Large intestine (tissue), 3 donors: ENCODE measurements at regions not wholly inside any gene's neighbourhood (a gene's known extent, or its start where the extent isn't known, plus 50 kb on each side); places are given as distances from the start of the nearest gene placed in this dataset.

Source experiments
- DNase-seq, 2 donors: peaks; one replicate each; pipeline versions ENCODE4 v3.0.0 to v3.0.0-alpha.2; 2013
- H3K27ac ChIP-seq: one replicate; pipeline ENCODE4 v1.5.1; 2013; ENCODE audit warnings: low read length
- H3K27me3 ChIP-seq: 2 replicates; pipeline ENCODE4 v1.6.1; 2013; ENCODE audit warnings: low read length; ENCODE audit not compliant: control insufficient read depth, insufficient read depth
- H3K36me3 ChIP-seq: 2 replicates; pipeline ENCODE4 v1.6.1; 2013; ENCODE audit warnings: low read length; ENCODE audit not compliant: control insufficient read depth, insufficient read depth
- H3K4me1 ChIP-seq: one replicate; pipeline ENCODE4 v1.6.1; 2013; ENCODE audit warnings: low read length; ENCODE audit not compliant: control insufficient read depth, insufficient read depth
- H3K4me3 ChIP-seq: one replicate; pipeline ENCODE4 v1.5.1; 2013; ENCODE audit warnings: low read length
- H3K9me3 ChIP-seq: one replicate; pipeline ENCODE4 v1.6.1; 2013; ENCODE audit warnings: mild to moderate bottlenecking, low read depth, low read length, moderate library complexity; ENCODE audit not compliant: control insufficient read depth
- WGBS: methylation state at CpG from one replicate; pipeline ENCODE4 v1.1.5; 2013; ENCODE audit warnings: low lambda C conversion rate; ENCODE audit not compliant: insufficient coverage; 5-methylcytosine and 5-hydroxymethylcytosine counted together

GRCh38 chr13:47463002-47463401 lies 538.1 kb downstream of the SUCLA2 start:
- no peaks in the 10 kb centered on the region for H3K36me3 ChIP-seq
- H3K27ac ChIP-seq: no peak overlapping the region
- DNase-seq: no peak
- H3K27me3 ChIP-seq: no peaks in the 10 kb centered on the region
- no peaks in the 10 kb centered on the region for H3K9me3 ChIP-seq
- no CpG with 5 or more reads among the region's 2 CpGs for WGBS
- no peaks in the 10 kb centered on the region for H3K4me1 ChIP-seq
- H3K4me3 ChIP-seq: no peak overlapping the region

GRCh38 chr13:47461816-47462215 lies 539.3 kb downstream of the SUCLA2 start:
- no peaks in the 10 kb centered on the region for H3K27me3 ChIP-seq
- no peak for DNase-seq
- no peaks in the 10 kb centered on the region for H3K4me1 ChIP-seq
- H3K36me3 ChIP-seq: no peaks in the 10 kb centered on the region
- H3K27ac ChIP-seq: no peak overlapping the region
- no peaks in the 10 kb centered on the region for H3K9me3 ChIP-seq
- WGBS: no CpG with 5 or more reads among the region's 1 CpG
- H3K4me3 ChIP-seq: no peak overlapping the region

DNA sequence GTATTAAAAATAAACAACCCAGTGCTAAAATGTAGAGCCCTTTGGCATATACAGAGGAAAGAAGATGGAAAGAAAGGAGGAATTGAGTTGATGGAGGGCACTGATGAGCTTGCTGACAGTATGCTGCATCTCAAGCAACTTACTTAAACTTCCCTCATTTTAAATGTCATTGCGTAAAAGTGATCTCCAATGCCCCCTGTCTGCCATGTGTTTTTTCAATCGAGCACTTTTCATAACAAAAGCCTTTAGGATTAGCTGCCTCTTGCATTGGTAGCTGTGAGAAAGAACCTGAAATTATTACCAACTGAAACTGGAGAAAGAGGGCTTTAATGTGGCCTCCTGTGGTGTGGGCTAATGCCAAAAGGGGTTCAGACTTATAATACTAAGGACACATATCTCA lies 541.6 kb downstream of the SUCLA2 start:
- Histone ChIP-seq H3K9me3 (no peaks in the 10 kb centered on the region), H3K27ac (no peak overlapping the region), H3K27me3 (no peaks in the 10 kb centered on the region), H3K4me1 (no peaks in the 10 kb centered on the region), H3K4me3 (no peak overlapping the region), H3K36me3 (no peaks in the 10 kb centered on the region)
- no peak for DNase-seq
- 0% methylated on average over 1 of the region's 2 CpGs for WGBS

GRCh38 chr13:47457626-47458025 lies 543.4 kb downstream of the SUCLA2 start:
- Histone ChIP-seq H3K4me3 (no peak overlapping the region), H3K36me3 (no peaks in the 10 kb centered on the region), H3K27me3 (no peaks in the 10 kb centered on the region), H3K9me3 (no peaks in the 10 kb centered on the region), H3K27ac (no peak overlapping the region), H3K4me1 (no peaks in the 10 kb centered on the region)
- no peak for DNase-seq

- Histone ChIP-seq H3K36me3 (no peaks in the 10 kb centered on the region), H3K27me3 (no peaks in the 10 kb centered on the region), H3K4me1 (no peaks in the 10 kb centered on the region), H3K4me3 (no peak overlapping the region), H3K27ac (no peak overlapping the region), H3K9me3 (no peaks in the 10 kb centered on the region)
- no peak for DNase-seq
Observed at GRCh38 chr13:47455626-47456025, 545.4 kb downstream of the SUCLA2 start.

GRCh38 chr13:47454986-47455385 lies 546.1 kb downstream of the SUCLA2 start:
- Histone ChIP-seq H3K4me3 (no peak overlapping the region), H3K27me3 (no peaks in the 10 kb centered on the region), H3K27ac (no peak overlapping the region), H3K9me3 (no peaks in the 10 kb centered on the region), H3K36me3 (no peaks in the 10 kb centered on the region), H3K4me1 (no peaks in the 10 kb centered on the region)
- 86% methylated on average over 2 of the region's 3 CpGs for WGBS
- DNase-seq: no peak

GRCh38 chr13:47437406-47437805 lies 540.6 kb upstream of the HTR2A start:
- Histone ChIP-seq H3K27me3 (no peaks in the 10 kb centered on the region), H3K36me3 (no peaks in the 10 kb centered on the region), H3K4me3 (no peak overlapping the region), H3K27ac (no peak overlapping the region), H3K4me1 (no peaks in the 10 kb centered on the region), H3K9me3 (no peaks in the 10 kb centered on the region)
- 89% methylated on average over 1 of the region's 2 CpGs for WGBS
- no peak for DNase-seq

DNA sequence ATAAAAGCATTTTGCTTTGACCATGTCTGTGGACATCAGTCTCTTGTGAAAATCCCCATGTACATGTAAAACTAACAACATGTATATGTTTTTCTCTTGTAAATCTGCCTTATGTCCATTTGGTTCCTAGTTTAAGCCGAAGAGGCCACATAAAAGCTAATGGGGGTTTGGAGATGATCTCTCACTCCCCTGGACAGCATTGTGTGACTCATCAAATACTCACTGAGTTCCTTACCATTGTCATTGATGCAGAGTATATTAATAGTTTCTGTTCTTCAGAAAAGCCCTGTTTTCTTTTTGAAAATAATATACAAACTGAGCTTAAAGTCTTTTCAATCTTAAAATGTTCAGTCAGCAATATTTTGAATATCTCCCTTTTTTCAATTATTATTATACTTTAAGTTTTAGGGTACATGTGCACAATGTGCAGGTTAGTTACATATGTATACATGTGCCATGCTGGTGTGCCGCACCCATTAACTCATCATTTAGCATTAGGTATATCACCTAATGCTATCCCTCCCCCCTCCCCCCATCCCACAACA lies 536.7 kb upstream of the HTR2A start:
- no peak for DNase-seq
- H3K4me1 ChIP-seq: no peaks in the 10 kb centered on the region
- no peaks in the 10 kb centered on the region for H3K36me3 ChIP-seq
- no peaks in the 10 kb centered on the region for H3K27me3 ChIP-seq
- H3K9me3 ChIP-seq: no peaks in the 10 kb centered on the region
- no peak overlapping the region for H3K27ac ChIP-seq
- no peak overlapping the region for H3K4me3 ChIP-seq
- WGBS: no CpG with 5 or more reads among the region's 2 CpGs

DNA sequence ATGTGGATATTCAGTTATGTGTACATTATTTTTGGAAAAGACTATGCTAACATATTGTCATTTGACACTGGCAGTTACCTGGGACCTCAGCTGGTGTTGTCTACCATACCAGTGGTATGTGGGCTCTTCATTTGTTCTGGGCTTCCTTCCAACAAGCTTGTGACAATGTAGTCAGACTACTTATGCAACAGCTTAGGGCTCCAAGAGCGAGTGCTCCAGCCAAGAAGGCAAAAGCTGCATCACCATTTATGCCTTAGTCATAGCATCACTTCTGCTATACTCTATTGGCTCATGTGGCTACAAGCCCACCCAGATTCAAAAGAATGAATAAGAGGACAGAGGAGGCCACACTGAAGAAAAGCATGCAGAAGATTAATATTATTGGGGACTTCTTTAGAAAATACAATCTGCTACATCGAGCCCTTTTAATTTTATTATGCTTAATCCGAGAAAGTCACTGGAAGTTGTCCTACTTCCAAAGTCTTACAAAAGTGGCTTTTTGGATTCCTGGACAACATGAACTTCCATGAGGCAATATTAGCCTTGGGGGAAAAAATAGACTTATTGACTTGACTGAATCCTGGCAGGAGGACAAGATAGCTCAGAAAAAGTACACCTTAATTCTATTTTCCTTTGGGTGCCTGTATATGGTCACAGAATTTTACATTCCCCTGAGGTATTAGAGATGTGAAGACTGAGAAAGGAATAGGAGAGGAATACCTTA lies 529.4 kb upstream of the HTR2A start:
- Histone ChIP-seq H3K27ac (no peak overlapping the region), H3K4me1 (no peaks in the 10 kb centered on the region), H3K27me3 (no peaks in the 10 kb centered on the region), H3K9me3 (no peaks in the 10 kb centered on the region), H3K4me3 (no peak overlapping the region), H3K36me3 (no peaks in the 10 kb centered on the region)
- WGBS: 95% methylated on average over 2 of the region's 3 CpGs
- DNase-seq: no peak

DNA sequence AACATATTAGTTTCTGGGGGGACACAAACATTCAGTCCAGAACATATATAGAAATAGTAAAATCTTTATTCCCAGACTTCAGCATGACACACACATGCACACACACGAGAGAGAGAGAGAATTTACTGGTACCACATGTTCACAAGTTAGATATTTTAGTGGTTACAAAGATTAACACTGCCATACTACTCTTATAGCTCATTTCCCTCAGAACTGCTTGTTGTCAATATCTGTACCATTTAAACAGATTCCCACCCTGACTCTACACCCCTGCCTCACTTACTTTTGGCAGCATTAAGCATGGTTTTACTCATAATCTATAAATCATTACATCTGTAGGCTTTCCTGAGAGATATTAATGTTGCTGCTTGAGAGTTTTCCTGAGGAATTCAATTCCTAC lies 524.7 kb upstream of the HTR2A start:
- Histone ChIP-seq H3K9me3 (no peaks in the 10 kb centered on the region), H3K4me3 (no peak overlapping the region), H3K27me3 (no peaks in the 10 kb centered on the region), H3K36me3 (no peaks in the 10 kb centered on the region), H3K4me1 (no peaks in the 10 kb centered on the region), H3K27ac (no peak overlapping the region)
- no CpG with 5 or more reads among the region's 1 CpG for WGBS
- no peak for DNase-seq

DNA sequence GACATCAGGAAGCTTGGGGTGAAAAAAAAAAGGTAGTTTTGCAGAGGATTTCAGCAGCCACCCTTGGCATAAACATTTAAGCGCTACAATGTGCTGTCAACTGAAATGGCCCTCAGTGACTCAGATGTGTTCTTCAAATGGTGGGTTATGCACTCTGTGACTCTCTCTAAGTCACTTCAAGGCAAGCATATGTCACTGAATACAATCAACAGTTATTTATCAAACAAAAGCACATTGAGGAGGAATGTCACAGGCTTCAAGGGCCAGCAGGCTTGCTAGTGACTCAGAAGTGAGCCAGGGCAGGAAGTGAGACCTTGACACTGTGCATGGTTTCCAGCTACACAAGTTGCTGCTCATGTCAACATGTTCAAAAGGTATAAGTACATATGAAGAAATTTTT lies 523.7 kb upstream of the HTR2A start:
- Histone ChIP-seq H3K9me3 (no peaks in the 10 kb centered on the region), H3K36me3 (no peaks in the 10 kb centered on the region), H3K4me3 (no peak overlapping the region), H3K27ac (no peak overlapping the region), H3K4me1 (no peaks in the 10 kb centered on the region), H3K27me3 (no peaks in the 10 kb centered on the region)
- DNase-seq: no peak
- no CpG with 5 or more reads among the region's 1 CpG for WGBS
